ENCODE measurements at regions not wholly inside any gene's neighbourhood (a gene's known extent, or its start where the extent isn't known, plus 50 kb on each side); places are given as distances from the start of the nearest gene placed in this dataset.

GRCh38 chr1:192524223-192524622 lies 51.4 kb upstream of the RGS1 start:
- DNase-seq (ENCODE audit: low read depth), result no peak

Measured in stimulated activated CD8-positive, alpha-beta memory T cell treated with anti-CD3 and anti-CD28 coated beads, Interleukin-12 subunit alpha, Interleukin-12 subunit beta, amount 100 ng/mL, for 4 hours (primary cell).